ENCODE measurements at regions not wholly inside any gene's neighbourhood (a gene's known extent, or its start where the extent isn't known, plus 50 kb on each side); places are given as distances from the start of the nearest gene placed in this dataset.

DNA sequence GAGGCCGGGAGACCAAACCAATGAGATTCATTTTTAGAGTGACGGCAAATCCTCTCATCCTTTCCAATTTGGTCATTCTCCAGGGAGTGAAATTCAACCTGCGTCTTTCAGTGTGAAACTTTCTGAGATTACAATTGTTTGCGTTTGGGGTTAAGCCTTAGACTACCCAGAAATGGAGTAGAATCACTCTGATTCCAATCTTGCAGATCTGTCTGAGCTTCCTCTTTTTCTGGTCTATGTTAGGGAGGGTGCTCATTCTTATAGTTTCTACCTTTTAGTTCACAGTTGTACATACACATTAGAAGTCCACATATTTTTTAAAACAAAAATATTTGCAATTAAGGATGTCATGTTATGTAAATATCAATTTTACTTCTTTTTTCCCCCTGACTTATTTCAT lies 183.0 kb upstream of the PHACTR1 start:
- TF ChIP-seq, protein P1, sequence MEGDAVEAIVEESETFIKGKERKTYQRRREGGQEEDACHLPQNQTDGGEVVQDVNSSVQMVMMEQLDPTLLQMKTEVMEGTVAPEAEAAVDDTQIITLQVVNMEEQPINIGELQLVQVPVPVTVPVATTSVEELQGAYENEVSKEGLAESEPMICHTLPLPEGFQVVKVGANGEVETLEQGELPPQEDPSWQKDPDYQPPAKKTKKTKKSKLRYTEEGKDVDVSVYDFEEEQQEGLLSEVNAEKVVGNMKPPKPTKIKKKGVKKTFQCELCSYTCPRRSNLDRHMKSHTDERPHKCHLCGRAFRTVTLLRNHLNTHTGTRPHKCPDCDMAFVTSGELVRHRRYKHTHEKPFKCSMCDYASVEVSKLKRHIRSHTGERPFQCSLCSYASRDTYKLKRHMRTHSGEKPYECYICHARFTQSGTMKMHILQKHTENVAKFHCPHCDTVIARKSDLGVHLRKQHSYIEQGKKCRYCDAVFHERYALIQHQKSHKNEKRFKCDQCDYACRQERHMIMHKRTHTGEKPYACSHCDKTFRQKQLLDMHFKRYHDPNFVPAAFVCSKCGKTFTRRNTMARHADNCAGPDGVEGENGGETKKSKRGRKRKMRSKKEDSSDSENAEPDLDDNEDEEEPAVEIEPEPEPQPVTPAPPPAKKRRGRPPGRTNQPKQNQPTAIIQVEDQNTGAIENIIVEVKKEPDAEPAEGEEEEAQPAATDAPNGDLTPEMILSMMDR (conservative IDR thresholded peaks at IDR 0.05; ENCODE audit: low read depth, low read length), result no peak
- TF ChIP-seq EZH2 (IDR thresholded peaks at IDR 0.05; ENCODE audit: borderline replicate concordance, low read depth, low read length, poor library complexity, severe bottlenecking), result no peak
